ENCODE measurements at regions not wholly inside any gene's neighbourhood (a gene's known extent, or its start where the extent isn't known, plus 50 kb on each side); places are given as distances from the start of the nearest gene placed in this dataset.
"Not testable (repeated sequence)": the region's sequence is repeated elsewhere in the genome, so short reads cannot be mapped to it uniquely, and the experiment has no call there.

- no peak for DNase-seq
These were observed 110.0 kb upstream of the VANGL1 start for GRCh38 chr1:115531631-115532264.

DNA sequence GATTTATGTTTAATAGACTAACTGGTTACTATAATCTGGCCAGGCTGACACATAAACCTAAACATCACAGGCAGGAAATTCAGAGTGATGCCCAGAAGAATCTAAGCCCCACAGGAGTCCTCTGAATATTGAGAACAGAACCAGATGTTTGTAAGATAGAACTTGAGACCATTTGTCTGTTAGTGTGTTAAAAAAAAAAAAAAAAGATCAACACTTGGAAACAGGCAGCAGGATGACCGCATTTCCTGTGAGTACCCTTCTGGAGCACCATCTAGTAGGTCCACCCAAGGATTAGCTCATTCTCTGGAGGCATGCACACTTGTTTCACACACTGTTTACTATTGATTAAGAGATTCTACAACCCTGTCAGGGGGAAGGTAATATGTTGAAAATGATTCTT is 111.4 kb upstream of the VANGL1 start:
- DNase-seq, result no peak

- DNase-seq, result no peak
These were observed 112.4 kb upstream of the VANGL1 start for GRCh38 chr1:115529216-115529897.

DNA sequence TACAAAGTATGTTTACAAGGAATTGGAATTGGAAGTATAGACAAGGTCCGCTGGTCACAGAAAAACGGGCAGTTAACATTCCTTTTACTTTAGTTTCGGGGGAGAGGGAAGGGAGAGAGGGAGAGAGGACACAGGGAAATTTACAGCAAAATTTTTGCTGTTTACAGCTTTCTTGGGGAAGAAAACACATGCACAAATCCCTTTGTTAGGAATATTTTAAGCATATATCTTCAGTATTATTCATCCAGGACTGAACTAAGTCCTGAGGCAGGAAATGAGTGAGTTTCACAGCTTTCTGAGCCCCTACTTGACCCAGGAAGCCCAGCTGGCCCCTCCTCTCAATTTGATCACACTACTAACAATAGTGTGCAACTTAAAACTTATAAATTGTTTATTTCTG is 113.4 kb upstream of the VANGL1 start:
- DNase-seq, result not testable (repeated sequence)

- DNase-seq, result no peak
These were observed 114.0 kb upstream of the VANGL1 start for GRCh38 chr1:115527746-115528145.

- DNase-seq, result no peak
These were observed 114.9 kb upstream of the VANGL1 start for GRCh38 chr1:115526900-115527299.

GRCh38 chr1:115524236-115524635 is 117.5 kb upstream of the VANGL1 start:
- DNase-seq, result no peak

- DNase-seq, result no peak
These were observed 119.4 kb upstream of the VANGL1 start for GRCh38 chr1:115522386-115522785.

GRCh38 chr1:115515270-115515669 is 126.5 kb upstream of the VANGL1 start:
- no peak for DNase-seq

GRCh38 chr1:115510226-115510625 is 131.5 kb upstream of the VANGL1 start:
- DNase-seq, result not testable (repeated sequence)

GRCh38 chr1:115507901-115508300 is 133.9 kb upstream of the VANGL1 start:
- DNase-seq, result no peak

DNA sequence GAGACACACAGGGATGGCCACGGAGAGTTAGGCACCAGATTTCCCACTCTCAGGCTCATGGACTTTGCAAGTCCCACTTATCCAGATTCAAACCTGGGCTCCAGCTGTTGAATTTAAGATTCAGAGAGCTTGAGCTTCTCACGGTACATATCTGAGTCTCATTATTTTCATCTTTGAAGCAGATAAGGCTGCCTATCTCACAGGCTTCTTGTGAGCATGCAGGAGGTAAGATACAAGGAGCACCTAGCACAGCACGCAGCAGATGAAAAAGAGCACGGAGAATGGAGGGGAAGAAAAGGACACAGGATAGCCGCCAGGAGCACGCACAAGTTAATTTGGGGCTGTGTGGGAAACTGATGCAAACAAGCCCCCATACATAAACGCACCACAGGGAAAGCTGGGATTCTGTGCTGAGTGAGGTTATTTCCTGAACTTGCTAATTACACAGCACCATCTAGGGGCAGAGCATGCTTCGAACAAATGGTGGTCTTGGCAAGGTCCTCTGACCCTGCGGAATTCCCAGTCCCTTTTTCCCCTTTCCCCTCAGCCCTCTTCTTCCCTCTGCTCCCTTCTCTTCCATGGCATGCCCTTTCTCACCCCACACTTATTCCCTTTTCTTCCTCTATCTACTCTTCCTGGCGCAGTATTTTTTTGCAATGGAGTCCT is 134.7 kb upstream of the VANGL1 start:
- no peak for DNase-seq

GRCh38 chr1:115506518-115506917 is 135.3 kb upstream of the VANGL1 start:
- DNase-seq, result no peak

GRCh38 chr1:115505148-115505571 is 136.6 kb upstream of the VANGL1 start:
- DNase-seq, result no peak

DNA sequence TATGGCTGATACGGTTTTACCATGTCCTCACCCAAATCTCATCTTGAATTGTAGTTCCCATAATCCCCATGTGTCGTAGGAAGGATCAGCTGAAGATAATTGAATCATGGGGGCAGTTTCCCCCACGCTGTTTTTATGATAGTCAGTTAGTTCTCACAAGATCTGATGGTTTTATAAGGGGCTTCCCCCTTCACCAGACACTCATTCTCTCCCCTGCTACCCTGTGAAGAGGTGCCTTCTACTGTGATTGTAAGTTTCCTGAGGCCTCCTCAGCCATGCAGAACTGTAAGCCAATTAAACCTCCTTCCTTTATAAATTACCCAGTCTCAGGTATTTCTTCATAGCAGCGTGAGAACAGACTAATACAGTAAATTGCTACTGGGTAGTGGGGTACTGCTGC is 139.6 kb upstream of the VANGL1 start:
- not testable (repeated sequence) for DNase-seq

DNA sequence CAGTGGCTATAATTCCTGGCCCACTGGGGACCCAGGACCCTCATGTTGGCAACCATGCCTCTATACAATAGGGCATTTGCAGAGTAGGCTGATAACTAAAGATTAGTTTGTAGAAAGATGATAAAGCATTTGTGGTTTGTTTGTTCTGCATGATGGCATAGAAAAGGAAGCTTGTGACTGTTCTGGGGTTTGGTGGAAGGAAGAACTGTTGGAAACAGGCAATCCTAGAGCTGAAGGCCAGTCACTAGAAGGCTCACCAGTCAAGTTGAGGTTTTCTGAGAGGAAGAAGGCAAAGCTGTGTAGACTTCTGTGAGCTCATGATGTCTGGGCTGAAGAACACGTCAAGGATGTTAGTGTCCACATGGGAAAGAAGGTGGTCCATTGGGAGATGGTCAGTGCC is 140.3 kb upstream of the VANGL1 start:
- no peak for DNase-seq

DNA sequence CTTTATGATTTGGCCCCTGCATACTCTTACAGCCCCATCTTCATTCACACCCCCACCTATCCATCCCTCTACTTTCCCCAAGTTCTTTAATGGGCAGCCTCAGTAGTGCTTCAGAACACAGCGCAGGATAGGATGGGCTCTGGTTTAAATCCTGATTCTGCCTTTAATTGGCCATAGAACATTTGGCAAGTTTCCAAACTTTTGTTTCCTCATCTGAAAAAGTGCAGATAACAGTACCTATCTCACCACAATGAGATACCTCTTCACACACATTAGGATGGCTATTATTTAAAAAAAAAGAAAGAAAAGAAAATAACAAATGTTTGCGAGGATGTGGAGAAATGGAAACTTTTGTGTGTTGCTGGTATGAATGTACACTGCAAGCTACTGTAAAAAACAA is 142.5 kb upstream of the VANGL1 start:
- no peak for DNase-seq

DNA sequence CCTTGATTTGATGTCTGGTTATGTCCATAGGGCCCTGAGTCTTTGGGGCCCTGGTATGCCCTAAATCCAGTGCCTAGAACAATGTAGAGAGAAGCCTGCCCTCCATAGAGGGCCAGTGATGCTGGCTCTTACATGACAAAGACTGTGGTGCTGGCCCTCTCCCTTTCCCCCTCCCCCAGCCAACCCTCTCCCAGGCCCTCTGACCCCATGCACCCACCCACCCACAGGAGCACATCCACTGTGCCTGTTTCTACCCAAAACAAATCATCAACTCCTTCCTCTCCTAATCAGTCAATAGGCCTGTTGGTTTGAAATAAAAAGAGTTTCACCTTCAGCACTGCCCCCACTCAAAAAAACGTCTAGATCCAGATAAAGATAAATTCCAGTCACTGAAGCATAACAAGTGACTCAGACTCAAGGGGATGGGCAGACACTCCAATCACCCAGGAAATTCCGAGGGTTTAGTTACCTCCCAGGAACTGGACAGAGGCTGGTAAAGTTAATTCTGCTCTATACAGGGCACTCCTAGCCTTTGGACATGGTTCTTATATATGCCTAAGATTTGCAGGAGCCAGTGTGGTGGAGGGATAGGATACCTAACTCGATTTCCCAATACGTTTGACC is 144.8 kb upstream of the VANGL1 start:
- DNase-seq, result no peak

- no peak for DNase-seq
These were observed 146.1 kb upstream of the VANGL1 start for GRCh38 chr1:115495625-115496024.

DNA sequence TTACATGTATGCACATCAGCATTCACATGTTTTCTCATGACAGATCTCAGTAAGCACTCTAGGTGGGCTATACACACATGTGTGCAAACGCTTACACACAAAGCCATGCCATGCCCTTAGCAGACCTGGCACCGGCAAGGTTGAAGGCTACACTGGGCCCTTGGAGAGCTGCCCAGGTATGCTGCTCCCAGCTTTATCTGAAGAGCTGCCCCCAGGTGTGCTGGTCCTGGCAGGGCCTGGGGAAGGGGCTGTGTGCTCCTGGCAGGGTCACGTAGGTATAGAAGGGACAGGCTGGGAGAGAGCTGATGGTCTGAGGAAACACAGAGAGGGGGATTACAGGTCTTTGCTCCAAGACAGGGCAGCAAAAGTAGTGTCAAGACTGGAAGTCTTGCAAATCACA is 146.7 kb upstream of the VANGL1 start:
- DNase-seq, result no peak

DNA sequence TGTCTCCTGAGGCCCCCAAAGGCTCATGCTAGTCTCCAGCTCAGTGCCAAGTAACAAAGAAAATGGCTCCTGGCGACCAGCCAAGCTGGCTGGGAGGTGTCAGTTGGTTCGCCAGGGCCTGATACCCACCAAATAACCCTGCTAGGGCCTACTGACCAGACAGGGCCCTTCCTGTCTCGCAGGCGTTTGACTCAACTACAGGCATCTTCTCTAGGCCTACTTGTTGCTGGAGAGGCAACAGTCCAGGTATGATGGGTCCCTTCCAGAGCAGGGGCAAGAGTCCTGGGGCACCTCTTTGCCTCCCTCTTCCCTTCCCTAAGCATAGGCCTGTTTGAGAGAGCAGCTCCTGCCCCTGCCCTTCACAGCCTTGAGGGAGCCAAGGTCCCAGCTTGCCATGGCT is 147.9 kb upstream of the VANGL1 start:
- DNase-seq, result no peak

DNA sequence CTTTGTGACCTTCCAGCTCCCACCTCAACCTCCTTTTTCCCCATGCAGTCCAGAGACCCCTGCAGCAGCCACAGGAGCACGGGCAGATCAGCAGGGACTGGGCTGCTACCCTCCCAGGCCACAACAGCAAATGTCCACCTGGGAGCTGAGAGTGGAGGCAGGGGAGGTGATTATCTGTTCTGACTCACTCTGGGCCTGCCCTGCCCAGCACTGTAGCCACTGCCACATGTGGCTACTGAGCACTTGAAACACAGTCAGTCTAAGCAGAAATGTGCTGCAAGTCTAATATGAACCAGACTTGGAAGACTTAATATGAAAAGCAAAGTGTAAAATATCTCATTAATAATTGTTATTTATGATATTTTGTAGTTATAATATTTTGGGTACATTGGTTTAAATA is 148.9 kb upstream of the VANGL1 start:
- DNase-seq, result no peak

GRCh38 chr1:115492019-115492595 is 149.7 kb upstream of the VANGL1 start:
- DNase-seq, result no peak
